Adrenal gland (tissue), 5 donors: ENCODE measurements at regions not wholly inside any gene's neighbourhood (a gene's known extent, or its start where the extent isn't known, plus 50 kb on each side); places are given as distances from the start of the nearest gene placed in this dataset.

Experiments used
- POLR2A ChIP-seq, 2 donors: fragments of 450-650 bp; IDR thresholded peaks; one replicate each; pipeline ENCODE4 v1.6.1; 2017; ENCODE audit warnings: antibody characterized with exemption in 2 of 2, mild to moderate bottlenecking in 2 of 2, moderate library complexity in 1 of 2
- TF ChIP-seq, protein P1 (sequence below), 6 experiments: fragments of 450-650 bp in 4 of 6; fragments of 200-600 bp in 2 of 6; sonication (generic) in 1 of 6; IDR thresholded peaks; 1 replicate in 5 of 6; 2 replicates in 1 of 6; pipeline versions ENCODE4 v1.5.1 to v1.8.0; 2016 to 2021; ENCODE audit warnings: antibody characterized with exemption in 6 of 6, mild to moderate bottlenecking in 2 of 6, moderate library complexity in 1 of 6
- donor health status: DM: no; HTN: no; CAD: no.

DNA sequence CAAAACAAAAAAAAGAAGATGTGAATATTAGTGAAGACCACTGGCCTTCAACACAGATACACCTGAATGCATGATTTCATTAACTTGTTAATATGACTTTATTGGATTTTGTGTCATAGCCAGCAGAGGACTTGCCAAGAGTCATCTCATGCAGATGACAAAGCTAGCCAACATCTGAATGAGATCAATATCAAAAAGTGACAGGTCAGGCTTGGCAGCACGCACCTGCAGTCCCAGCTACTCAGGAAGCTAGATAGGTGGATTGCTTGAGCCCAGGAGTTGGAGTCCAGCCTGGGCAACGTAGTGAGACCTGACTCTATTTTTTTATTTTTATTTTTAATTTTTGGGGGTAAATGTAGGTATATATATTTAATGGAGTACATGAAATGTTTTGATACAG is 54.5 kb upstream of the TGIF1 start:
- TF ChIP-seq, protein P1, sequence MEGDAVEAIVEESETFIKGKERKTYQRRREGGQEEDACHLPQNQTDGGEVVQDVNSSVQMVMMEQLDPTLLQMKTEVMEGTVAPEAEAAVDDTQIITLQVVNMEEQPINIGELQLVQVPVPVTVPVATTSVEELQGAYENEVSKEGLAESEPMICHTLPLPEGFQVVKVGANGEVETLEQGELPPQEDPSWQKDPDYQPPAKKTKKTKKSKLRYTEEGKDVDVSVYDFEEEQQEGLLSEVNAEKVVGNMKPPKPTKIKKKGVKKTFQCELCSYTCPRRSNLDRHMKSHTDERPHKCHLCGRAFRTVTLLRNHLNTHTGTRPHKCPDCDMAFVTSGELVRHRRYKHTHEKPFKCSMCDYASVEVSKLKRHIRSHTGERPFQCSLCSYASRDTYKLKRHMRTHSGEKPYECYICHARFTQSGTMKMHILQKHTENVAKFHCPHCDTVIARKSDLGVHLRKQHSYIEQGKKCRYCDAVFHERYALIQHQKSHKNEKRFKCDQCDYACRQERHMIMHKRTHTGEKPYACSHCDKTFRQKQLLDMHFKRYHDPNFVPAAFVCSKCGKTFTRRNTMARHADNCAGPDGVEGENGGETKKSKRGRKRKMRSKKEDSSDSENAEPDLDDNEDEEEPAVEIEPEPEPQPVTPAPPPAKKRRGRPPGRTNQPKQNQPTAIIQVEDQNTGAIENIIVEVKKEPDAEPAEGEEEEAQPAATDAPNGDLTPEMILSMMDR (IDR thresholded peaks at IDR 0.05), result no peak
- no peak for TF ChIP-seq POLR2A (IDR thresholded peaks at IDR 0.05)
